AG20443 (cell line): ENCODE measurements at regions not wholly inside any gene's neighbourhood (a gene's known extent, or its start where the extent isn't known, plus 50 kb on each side); places are given as distances from the start of the nearest gene placed in this dataset.
"Not testable (repeated sequence)": the region's sequence is repeated elsewhere in the genome, so short reads cannot be mapped to it uniquely, and the experiment has no call there.

Experiments
- DNase-seq: peaks from one replicate; pipeline ENCODE4 v3.0.0; 2012; ENCODE audit warnings: low spot score, mixed read lengths

DNA sequence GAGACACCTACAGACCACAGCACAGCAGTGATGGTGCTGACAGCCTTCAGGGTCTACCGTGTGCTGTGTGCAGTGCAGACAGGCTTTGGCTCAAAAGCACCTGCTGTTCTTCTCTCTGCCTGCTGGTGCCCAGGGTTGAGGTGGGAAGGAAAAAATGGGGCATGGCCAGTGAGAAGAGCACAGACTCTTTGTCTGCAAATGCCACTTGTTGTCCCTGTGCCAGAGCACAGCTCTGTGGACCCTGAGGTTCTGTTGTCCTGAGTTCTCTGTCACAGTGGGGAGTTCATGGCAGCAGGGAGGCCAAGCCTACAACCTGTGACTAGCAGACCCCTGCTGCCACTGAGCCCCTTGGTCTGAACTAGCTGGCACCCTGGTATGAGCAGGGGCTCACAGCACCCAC is 376.7 kb downstream of the GLRX3 start:
- no peak for DNase-seq

DNA sequence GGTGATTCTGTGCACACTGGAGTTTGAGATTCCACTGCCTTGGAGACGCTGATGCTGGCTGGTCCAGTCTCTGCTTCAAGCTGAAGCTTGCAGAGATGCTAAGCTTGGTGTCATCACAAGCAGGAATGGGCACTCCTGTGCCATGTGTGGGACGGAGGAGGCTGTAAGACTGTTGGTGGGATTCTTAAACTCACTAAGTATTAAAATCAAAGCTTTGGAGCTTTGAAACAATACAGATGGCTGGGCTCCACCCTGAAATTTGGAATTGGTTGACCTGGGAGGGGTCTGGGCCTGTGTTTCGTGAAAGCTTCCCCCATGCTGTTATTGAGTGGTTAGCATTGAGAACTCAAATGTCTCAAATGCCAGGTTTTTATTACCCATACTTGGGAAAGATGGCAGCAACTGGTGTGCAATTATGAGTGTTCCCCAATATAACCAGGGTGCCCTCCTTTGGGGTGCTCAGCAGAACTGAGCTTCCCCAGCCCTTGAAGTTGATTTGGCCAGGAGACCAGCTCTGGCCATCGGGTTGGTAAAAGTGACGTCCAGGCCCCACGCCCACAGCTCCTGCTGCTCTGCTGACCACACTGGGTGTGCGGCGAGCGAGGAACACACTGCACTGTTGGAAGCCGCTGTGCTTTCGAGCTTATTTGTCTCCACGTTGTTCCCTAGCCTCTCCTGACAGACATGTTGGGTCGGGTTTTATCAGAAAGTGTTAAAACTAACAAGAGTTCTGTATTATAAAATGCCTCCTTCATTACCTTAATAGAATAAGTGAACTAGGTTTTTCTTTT is 377.7 kb downstream of the GLRX3 start:
- no peak for DNase-seq

DNA sequence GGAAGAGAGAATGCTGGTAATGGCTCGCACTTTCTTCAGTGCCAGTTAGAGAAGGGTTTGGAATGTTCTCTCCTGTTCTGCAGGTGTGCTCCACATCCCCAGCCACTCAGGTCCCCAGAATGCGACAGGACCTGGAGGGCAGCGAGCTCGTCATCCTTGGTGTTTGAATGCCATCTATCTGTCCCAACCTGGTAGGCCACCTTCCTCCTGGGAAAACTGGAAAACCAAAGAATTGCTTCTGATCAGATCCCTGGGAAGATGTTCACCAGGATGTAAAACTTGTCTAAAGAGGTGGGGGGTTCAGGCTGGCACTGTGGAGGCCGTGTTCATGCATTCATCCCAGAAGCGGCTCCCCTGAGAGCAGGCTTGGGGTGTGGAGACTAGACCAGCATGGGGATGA is 379.5 kb downstream of the GLRX3 start:
- no peak for DNase-seq

DNA sequence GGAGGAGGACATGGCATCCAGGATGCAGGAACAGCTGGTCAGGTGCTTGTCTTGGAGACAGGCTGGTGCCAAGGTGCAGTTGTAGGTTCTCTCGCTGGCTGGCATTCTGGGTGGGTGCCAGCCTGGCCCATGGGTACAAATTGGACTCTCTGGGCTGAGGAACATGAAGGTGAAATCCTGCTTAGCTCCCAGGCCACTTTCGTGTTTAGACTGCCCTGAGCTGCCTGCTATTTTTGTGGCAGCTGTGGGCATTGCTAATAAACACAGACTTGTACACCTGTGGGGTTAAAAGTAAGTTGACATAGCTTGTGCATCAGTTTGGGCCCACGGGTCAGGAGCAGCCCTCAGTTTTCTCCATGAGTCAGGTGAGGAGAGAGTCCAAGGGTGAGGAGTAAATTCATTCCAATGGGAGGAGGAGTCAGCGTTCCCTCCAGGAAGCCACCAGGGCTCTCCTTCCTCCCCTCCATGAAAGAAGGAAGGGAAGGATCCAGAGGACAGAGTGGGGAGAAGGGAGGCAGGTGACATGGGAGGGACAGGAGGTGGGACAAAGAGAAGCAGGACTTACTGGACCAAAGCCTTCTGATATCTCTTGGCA is 380.0 kb downstream of the GLRX3 start:
- DNase-seq: no peak

DNA sequence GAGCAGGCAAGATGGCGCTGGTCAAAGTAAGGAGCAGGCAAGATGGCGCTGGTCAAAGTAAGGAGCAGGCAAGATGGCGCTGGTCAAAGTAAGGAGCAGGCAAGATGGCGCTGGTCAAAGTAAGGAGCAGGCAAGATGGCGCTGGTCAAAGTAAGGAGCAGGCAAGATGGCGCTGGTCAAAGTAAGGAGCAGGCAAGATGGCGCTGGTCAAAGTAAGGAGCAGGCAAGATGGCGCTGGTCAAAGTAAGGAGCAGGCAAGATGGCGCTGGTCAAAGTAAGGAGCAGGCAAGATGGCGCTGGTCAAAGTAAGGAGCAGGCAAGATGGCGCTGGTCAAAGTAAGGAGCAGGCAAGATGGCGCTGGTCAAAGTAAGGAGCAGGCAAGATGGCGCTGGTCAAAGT is 382.7 kb downstream of the GLRX3 start:
- not testable (repeated sequence) for DNase-seq

DNA sequence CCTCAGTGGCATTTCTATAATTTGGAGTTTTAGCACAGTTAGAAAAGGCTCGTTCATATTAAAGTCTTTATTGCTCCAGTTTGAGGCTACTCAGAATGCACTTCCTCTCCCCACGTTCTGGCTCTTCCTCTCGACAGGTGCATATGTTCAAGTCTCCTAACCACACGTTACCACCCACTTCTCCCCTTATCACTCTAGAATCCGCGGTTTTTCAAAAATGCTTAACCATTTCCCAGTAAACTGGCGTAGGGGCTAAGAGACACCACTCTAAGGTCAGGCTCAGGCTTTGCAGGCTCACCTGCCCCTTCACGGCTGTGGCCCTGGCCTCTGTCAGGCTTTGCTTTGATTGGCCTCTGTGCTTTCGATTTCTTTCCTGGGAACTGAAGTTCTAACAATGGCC is 383.6 kb downstream of the GLRX3 start:
- DNase-seq: no peak

DNA sequence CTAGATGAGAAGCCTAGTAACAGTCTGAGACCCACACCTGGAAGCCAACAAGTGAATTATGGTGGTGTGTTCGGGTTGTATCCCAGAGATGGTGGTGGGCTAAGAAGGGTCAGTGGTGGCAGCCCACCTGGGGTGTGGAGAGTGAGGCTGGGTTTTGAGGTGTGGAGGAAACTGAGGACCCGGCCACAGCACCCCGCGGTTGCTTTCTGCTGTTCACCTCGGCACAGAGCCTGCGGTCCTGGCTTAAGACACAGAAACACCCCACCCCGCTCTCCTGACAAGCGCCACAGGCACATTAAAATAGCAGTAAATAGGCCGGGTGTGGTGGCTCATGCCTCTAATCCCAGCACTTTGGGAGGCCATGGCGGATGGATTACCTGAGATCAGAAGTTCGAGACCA is 395.1 kb downstream of the GLRX3 start:
- DNase-seq: no peak

DNA sequence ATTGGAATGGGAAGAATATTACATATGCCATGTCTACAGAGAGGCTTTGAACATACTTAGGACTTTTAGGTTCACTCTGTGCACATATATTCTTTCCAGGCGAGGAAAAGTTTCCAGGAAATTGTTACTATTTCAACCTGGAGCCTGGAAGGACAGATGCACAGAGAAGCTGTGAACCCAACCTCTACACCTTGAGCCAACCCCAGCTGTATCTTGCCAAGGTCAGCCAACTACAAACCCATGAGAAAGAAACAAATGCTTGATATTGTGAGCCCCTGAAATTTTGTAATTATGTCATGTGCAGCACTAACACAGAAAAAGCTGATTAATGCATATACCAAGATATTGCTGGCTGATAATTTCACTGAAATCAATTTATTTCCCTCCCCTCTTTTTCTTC is 404.9 kb downstream of the GLRX3 start:
- DNase-seq: no peak

DNA sequence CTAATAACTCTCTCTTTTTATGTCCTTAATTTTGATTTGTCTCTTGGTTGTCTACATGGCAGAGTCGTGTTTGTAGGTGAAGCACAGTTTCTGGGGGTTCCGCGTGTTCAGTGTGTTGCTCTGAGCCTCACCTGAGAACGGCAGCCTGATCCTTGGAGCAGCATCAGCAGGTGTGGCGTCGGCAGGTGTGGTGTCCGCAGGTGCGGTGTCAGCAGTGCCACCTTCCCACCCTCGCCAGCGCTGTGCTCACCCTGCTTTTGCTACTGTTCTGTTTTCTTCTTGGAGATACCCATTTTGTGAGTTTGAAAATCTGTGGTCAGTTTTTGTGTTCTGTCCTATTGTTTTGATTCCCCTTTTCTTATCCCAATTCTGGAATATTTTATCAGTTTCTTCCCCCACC is 406.6 kb downstream of the GLRX3 start:
- no peak for DNase-seq

DNA sequence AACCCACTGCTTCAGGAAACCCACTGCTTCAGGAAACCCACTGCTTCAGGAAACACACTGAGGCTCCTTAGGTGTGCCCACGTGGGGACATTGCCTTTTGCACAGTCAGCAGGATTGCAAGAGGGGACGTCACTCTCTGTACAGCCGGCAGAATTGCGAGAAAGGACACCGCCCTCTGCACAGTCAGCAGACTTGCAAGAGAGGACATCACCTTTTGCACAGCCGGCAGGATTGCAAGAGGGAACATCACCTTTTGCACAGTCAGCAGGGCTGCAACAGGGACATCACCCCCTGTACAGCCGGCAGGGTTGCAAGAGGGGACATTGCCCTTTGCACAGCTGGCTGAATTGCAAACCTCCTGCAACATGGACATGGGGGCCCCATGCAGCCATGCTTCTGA is 407.6 kb downstream of the GLRX3 start:
- no peak for DNase-seq

DNA sequence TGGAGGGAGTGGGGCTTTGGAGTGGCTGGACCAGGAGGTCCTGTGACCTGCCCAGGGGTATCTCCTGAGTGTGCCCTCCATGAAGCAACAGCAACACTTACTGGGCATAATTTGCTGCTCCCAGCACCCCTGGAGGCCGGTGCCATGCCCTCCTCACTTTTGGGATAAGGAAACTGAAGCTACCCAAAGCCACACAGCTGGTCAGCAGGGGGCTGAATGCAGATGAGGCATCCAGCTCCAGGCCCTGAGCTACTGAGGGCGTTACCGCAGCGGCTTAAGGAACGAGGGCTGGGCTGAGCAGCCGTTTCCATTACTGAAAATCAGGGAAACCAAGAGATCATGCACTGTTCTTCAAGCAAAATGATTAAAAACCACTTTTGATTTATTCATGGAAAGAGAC is 408.9 kb downstream of the GLRX3 start:
- no peak for DNase-seq

DNA sequence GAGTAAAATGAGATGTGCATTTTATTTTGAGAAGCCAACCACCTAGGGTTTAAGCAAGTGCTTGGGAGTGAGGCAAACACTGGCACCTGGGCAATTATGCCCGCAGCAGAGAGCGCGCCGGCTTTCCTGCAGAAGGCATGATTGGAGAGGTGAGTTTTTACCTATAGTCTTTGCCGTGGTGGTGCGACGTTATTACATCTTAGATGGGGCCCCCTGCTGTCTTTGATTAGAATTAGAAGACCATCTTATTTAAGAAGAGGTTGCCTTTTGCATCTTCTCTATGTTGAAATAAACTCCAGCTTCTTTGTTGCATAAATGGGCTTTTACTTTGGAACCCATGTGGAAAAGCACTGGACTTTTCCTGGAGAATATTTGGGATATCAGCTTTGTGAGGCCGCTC is 409.5 kb downstream of the GLRX3 start:
- DNase-seq: no peak

DNA sequence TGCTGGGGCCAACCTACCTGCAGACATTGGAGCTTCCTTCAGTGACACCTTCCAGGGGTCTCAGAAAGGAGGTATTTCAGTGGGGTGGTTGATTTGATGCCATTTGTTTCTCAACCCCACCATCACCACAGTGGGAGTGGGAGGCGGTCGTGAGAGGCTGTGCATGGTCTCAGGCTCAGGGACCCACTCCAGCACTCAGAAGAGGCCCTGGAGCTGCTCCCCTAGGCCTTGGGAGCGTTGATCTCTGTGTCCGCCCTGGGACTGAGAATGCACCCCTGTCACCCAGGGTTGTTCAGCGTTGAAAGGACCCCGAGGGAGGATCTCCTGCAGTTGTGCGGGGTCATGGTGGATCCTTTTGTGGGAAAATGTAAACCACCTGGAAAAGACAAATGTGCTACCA is 410.6 kb downstream of the GLRX3 start:
- DNase-seq: no peak

DNA sequence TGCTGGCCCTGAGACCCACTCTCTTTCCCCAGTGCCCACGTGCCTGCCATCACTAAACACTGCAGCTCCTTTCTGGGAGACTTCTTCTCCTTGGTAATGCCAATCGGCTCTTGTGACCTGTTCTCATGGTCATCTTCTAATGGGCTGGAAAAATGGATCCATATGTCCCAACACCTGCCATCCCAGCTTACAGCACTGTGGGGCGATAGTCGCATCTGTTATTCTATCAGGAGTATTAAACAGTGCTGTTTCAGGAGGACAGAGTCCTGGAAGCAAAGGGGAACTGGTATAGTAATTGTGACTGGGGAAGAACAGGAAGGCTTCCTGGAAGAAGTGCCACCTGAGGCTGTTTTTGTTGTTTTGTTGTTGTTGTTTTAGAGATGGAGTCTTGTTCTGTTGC is 411.2 kb downstream of the GLRX3 start:
- no peak for DNase-seq

DNA sequence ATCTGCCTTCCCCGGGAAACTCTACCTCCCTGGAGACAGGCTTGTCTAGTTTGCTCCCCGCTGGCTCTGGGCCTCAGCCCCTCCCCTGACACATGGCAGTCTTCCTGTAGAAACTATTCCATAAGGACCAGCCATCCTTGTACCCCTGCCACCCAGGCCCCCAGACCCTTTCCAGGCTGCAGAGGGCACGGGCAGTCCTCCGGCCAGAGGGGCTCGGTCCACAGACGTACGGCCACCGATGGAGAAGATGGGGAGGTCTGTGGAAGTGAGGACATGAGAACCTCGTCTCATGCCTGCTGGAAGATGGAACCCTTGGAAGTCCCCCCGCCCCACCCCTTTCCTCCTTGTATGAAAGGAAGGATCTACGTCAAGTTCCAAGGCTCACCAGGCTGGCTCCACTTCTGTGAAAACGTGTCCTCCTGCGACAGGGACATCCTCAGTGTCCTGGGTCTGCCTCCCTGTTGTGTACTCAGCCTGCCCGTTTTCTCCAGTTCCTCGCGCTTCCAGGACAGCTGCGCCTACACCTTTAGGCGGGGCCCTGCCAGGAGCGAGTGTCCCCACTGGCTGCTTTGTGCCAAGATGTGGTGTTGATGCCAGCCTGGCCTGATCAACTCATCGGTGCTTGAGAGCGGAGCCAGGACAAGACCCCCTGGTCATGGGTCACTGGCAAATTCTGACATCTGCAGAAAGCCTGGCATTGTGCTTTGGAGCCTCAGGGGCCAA is 414.9 kb downstream of the GLRX3 start:
- DNase-seq: no peak

DNA sequence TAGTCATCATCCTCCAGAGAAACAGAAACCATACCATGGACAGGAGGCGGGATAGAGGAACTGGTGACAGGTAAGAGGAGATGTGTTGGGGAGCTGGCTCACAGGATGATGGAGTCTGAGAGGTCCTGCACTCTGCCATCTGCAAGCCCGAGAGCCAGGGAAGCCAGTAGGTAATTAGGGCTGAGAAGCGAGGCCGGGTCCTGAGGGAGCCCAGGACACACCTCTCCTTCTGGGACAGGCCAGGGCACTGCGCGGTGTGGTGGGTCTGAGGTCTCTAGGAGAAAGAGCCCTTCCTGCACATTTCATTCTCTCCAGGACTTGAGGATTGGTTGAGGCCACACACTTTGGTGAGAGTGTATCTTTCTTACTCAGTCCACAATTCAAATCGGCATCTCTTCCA is 415.5 kb downstream of the GLRX3 start:
- no peak for DNase-seq

DNA sequence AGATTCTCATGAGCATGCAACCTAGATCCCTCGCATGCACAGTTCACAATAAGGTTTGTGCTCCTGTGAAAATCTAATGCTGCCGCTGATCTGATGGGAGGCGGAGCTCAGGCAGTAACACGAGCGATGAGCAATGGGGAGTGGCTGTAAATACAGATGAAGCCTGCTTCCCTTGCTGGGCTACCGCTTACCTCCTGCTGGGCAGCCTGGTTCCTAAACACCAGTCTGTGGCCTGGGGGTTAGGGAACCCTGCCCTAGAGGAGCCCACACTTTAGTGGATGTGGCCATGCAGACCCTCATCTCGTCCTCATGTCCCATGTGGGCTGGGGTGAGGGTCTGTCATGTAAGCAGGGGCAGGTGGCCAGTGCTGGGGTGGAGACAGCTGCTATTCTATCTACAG is 417.6 kb downstream of the GLRX3 start:
- no peak for DNase-seq

DNA sequence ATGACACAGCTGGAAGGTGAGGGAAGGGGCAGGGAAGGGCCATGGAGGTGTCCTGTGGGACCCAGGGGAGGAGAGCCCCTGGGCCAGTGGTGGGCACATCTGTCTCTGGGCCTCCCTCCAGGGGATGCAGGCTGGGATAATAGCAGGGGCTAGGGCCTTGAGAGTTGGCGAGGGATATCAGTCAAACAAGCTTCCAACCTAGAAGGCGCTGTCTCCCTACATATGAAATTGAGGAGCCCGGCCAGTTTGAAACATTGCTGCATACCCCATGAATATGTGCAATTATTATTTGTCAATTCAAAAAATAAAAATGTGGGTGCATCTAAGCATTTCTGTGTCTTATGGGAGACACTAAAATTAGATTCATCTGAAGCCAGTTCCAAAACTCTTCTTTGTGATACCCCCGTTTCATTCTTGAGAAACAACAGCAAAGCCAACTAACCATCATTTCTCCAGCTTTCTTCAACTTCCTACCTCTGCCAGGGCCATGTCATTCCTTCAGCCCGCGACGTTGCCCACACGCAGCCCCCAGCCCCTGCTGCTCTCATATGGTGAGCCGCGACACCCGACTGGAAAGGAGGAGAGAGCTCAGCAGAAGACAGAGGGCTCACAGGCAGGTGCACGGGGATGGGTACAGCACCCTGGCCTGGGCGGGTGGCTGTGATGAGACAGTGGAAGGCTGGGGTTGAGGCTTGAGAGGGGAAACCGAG is 418.7 kb downstream of the GLRX3 start:
- no peak for DNase-seq

DNA sequence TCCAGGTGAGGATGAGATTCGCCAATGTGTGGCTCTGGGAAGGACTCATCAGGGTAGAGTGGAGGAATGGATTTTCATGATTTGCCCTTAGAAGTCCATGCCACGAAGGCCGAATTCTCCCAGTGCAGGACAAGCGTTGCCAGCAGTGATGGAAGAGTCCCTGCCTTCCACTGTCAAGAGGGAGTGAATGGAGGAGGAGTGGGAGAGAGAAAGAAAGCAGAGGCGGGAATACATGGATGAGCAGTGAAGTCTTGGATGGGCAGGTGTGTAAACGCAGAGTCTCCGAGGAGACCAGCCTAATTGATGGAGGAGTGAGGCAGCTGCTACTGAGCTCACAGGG is 419.2 kb downstream of the GLRX3 start:
- no peak for DNase-seq

DNA sequence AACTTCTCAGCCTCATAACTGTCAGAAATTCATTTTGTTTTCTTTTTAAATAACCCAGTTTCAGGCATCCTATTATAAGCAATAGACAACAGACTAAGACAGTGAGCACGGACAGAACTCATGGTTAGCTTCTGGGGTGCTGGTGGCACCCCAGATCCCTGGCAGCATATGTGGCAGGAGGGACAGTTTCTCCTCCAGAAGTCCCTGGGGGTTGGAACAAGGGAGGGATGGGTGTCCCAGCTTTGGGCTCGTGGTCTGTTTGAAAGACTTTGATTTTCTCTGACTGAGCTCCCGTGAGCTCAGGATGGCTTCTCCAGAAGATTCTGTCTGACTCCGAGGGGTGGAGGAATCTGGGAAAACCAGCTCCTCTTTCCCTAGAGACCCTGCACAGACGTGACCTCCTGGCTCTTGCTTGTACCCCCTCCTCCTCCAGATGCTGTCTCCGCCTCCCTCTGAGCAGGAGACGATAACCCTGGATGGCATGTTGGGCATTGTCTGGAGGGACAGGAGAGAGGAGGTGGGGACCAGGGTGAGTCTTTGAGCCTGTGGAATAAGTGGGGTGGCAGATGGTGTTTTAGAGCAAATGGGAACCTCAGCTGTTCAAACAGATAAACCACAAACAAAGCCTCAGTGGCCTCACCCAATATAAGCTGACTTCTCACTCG is 421.1 kb downstream of the GLRX3 start:
- DNase-seq: no peak

DNA sequence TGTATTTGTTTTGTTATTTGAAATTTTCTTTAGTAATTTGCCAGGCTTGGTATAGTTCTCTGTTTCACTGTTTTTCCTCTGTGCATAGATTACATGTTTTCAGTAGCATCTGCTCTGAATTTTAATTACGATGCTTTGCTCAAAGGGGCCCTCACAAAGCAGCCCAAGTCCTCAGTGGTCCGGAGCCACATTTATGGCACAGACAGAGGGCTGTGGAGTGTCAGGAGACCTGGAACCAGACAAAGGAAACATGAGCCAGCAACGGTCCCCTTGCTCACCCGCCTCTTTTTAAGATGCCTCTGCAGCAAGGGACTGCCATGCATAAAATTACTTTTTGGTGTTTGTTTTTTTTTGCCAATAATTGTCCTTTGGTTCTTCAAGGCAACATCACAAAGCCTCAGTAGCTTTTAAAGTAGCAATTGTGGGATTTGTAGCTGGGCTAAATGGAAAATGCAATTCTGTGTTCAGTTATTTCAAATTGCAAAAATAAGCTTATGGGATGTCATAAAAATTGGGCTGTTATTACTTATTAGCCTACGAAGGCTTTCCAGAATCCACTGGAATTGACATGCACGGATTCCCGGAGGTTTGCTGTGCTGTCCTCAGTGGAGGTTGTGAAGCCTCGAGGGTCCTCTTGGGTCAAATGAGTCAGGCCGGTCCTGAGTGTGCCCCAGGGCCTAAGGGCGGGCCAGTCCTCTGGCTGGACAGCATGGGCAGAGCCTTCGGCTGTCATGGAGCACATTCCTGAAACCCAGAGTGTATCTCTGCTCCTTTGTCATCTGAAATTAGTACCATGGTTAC is 422.8 kb downstream of the GLRX3 start:
- DNase-seq: no peak

DNA sequence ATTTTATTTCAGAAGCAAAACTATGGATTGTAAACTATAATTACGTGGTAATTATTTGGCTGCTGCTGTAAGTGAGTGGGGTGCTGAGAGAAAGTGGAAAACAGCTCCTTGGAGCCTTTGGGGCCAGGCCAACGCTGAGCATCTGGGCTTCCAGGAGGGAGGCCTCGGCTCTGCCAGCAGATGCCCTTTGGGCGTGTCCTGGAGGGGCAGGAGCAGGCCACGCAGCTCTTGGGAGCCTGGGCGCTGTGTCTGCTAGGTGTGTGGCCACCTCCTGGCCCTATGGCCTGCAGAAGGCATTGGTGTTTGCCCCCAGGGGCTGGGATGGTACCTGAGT is 423.3 kb downstream of the GLRX3 start:
- DNase-seq: no peak
